Heart left ventricle (tissue), 13 donors: ENCODE measurements at regions not wholly inside any gene's neighbourhood (a gene's known extent, or its start where the extent isn't known, plus 50 kb on each side); places are given as distances from the start of the nearest gene placed in this dataset.

Source experiments
- CTCF ChIP-seq, 12 donors: fragments of 200-600 bp; sonication (generic) in 4 of 12; IDR thresholded peaks; one replicate each; pipeline versions ENCODE4 v1.5.0 to v1.8.0; 2018 to 2022; ENCODE audit warnings: antibody characterized with exemption in 12 of 12, mild to moderate bottlenecking in 5 of 12
- POLR2A ChIP-seq, 2 donors: fragments of 450-650 bp; IDR thresholded peaks; one replicate each; pipeline ENCODE4 v1.6.1; 2017; ENCODE audit warnings: antibody characterized with exemption in 2 of 2, mild to moderate bottlenecking in 2 of 2, moderate library complexity in 2 of 2
- donor health status: ischemic (EF 13 %, LVEDD 7.1; RV severe dilation, severe dysfunction).
- donor health status: DM: no; HTN: yes; CAD: no.
- donor health status: DM: no; HTN: no; CAD: no.
- donor health status: ischemic (EF 25% LVEDD 6.9; RV normal size, moderate dysfunction).
- donor health status: ischemic (EF 25% LVEDD 5.7; RV mildly dilated, moderate dysfunction).
- donor health status: ischemic (EF 35%, LVEDD 5.7; RV mildly dilated, moderate dysfunction).
- donor health status: nonischemic (EF 11% LVEDD 7.7; RV severe dilation, severe dysfunction).
- donor health status: DM: yes; HTN: yes; CAD: no.
- donor health status: PGD.
- donor health status: ischemic (EF 29% LVEDD 5.4; RV normal size, mild dysfunction).
- donor health status: nonischemic (EF 23%, LVEDD 6.1; RV moderate dilation, normal function).

GRCh38 chr6:8624665-8625064, 189.3 kb upstream of the SLC35B3 start:
- no peak for TF ChIP-seq CTCF (IDR thresholded peaks at IDR 0.05)
- TF ChIP-seq POLR2A (IDR thresholded peaks at IDR 0.05), result no peak
